ENCODE measurements at regions not wholly inside any gene's neighbourhood (a gene's known extent, or its start where the extent isn't known, plus 50 kb on each side); places are given as distances from the start of the nearest gene placed in this dataset.

GRCh38 chr20:23283096-23283850, 67.3 kb upstream of the NXT1 start:
- no peak for TF ChIP-seq SUZ12 (IDR thresholded peaks at IDR 0.05)
- no peak for TF ChIP-seq LEF1 (IDR thresholded peaks at IDR 0.05; ENCODE audit: borderline replicate concordance)
- TF ChIP-seq PKNOX1 (IDR thresholded peaks at IDR 0.05) = no peak
- TF ChIP-seq L3MBTL2 (conservative IDR thresholded peaks at IDR 0.05) = no peak
- no peak for TF ChIP-seq ARNT (IDR thresholded peaks at IDR 0.05)
- no peak for TF ChIP-seq FOXK2 (IDR thresholded peaks at IDR 0.05)
- no peak for TF ChIP-seq NFRKB (IDR thresholded peaks at IDR 0.05)
- TF ChIP-seq ELF4 (IDR thresholded peaks at IDR 0.05) = no peak
- no peak for TF ChIP-seq BHLHE40 (IDR thresholded peaks at IDR 0.05; ENCODE audit: borderline replicate concordance)
- TF ChIP-seq FOXA1 (IDR thresholded peaks at IDR 0.05) = no peak
- TF ChIP-seq FOXM1 (IDR thresholded peaks at IDR 0.05; ENCODE audit: borderline replicate concordance) = no peak
- no peak for TF ChIP-seq HDGF (IDR thresholded peaks at IDR 0.05; ENCODE audit: borderline replicate concordance)
- TF ChIP-seq CTBP1 (IDR thresholded peaks at IDR 0.05; ENCODE audit: borderline replicate concordance) = no peak
- TF ChIP-seq SP1 (IDR thresholded peaks at IDR 0.05) = no peak
- TF ChIP-seq ZNF384 (IDR thresholded peaks at IDR 0.05) = no peak
- no peak for TF ChIP-seq TARDBP (IDR thresholded peaks at IDR 0.05)
- ChIA-PET POLR2A (no interaction called here), CTCF (no interaction called here)
- DNase-seq (ENCODE audit: extremely low spot score) = no peak

GRCh38 chr20:23282546-23282945, 68.0 kb upstream of the NXT1 start:
- CTCF ChIA-PET = interaction anchor here (0.6 kb wide), 1 partner anchor 67 kb away, joined by 3 read pairs; no protein-coding TSS in a partner anchor
- no peak for TF ChIP-seq FOXM1 (IDR thresholded peaks at IDR 0.05; ENCODE audit: borderline replicate concordance)
- TF ChIP-seq SUZ12 (IDR thresholded peaks at IDR 0.05) = no peak
- no peak for TF ChIP-seq L3MBTL2 (conservative IDR thresholded peaks at IDR 0.05)
- TF ChIP-seq HDGF (IDR thresholded peaks at IDR 0.05; ENCODE audit: borderline replicate concordance) = no peak
- TF ChIP-seq FOXK2 (IDR thresholded peaks at IDR 0.05) = no peak
- TF ChIP-seq ZNF384 (IDR thresholded peaks at IDR 0.05) = no peak
- TF ChIP-seq CTBP1 (IDR thresholded peaks at IDR 0.05; ENCODE audit: borderline replicate concordance) = no peak
- no peak for DNase-seq (ENCODE audit: extremely low spot score)
- POLR2A ChIA-PET = no interaction called here

GRCh38 chr20:23282111-23282510, 68.5 kb upstream of the NXT1 start:
- ChIA-PET CTCF (interaction anchor here (0.6 kb wide), 1 partner anchor 68 kb away, joined by 3 read pairs; no protein-coding TSS in a partner anchor), POLR2A (no interaction called here)
- no peak for DNase-seq (ENCODE audit: extremely low spot score)
- TF ChIP-seq TARDBP (IDR thresholded peaks at IDR 0.05) = no peak
- TF ChIP-seq LEF1 (IDR thresholded peaks at IDR 0.05; ENCODE audit: borderline replicate concordance) = no peak
- TF ChIP-seq ZNF384 (IDR thresholded peaks at IDR 0.05) = no peak
- no peak for TF ChIP-seq SUZ12 (IDR thresholded peaks at IDR 0.05)
- no peak for TF ChIP-seq FOXM1 (IDR thresholded peaks at IDR 0.05; ENCODE audit: borderline replicate concordance)
- no peak for TF ChIP-seq FOXK2 (IDR thresholded peaks at IDR 0.05)
- no peak for TF ChIP-seq SP1 (IDR thresholded peaks at IDR 0.05)
- no peak for TF ChIP-seq ARNT (IDR thresholded peaks at IDR 0.05)
- no peak for TF ChIP-seq ELF4 (IDR thresholded peaks at IDR 0.05)
- TF ChIP-seq L3MBTL2 (conservative IDR thresholded peaks at IDR 0.05) = no peak
- no peak for TF ChIP-seq NFRKB (IDR thresholded peaks at IDR 0.05)
- TF ChIP-seq PKNOX1 (IDR thresholded peaks at IDR 0.05) = no peak
- no peak for TF ChIP-seq BHLHE40 (IDR thresholded peaks at IDR 0.05; ENCODE audit: borderline replicate concordance)
- no peak for TF ChIP-seq HDGF (IDR thresholded peaks at IDR 0.05; ENCODE audit: borderline replicate concordance)
- TF ChIP-seq FOXA1 (IDR thresholded peaks at IDR 0.05) = no peak
- TF ChIP-seq CTBP1 (IDR thresholded peaks at IDR 0.05; ENCODE audit: borderline replicate concordance) = no peak

- no peak for DNase-seq (ENCODE audit: extremely low spot score)
- TF ChIP-seq LEF1 (IDR thresholded peaks at IDR 0.05; ENCODE audit: borderline replicate concordance) (no peak), ARNT (IDR thresholded peaks at IDR 0.05) (no peak), FOXA1 (IDR thresholded peaks at IDR 0.05) (no peak), ZNF384 (IDR thresholded peaks at IDR 0.05) (no peak), TARDBP (IDR thresholded peaks at IDR 0.05) (no peak), PKNOX1 (IDR thresholded peaks at IDR 0.05) (no peak), CTBP1 (IDR thresholded peaks at IDR 0.05; ENCODE audit: borderline replicate concordance) (no peak), SP1 (IDR thresholded peaks at IDR 0.05) (no peak), L3MBTL2 (conservative IDR thresholded peaks at IDR 0.05) (no peak), FOXK2 (IDR thresholded peaks at IDR 0.05) (no peak), ELF4 (IDR thresholded peaks at IDR 0.05) (no peak), FOXM1 (IDR thresholded peaks at IDR 0.05; ENCODE audit: borderline replicate concordance) (no peak), HDGF (IDR thresholded peaks at IDR 0.05; ENCODE audit: borderline replicate concordance) (no peak), BHLHE40 (IDR thresholded peaks at IDR 0.05; ENCODE audit: borderline replicate concordance) (no peak), SUZ12 (IDR thresholded peaks at IDR 0.05) (no peak), NFRKB (IDR thresholded peaks at IDR 0.05) (no peak)
- CTCF ChIA-PET = no interaction called here
- POLR2A ChIA-PET = no interaction called here
Measured at GRCh38 chr20:23279836-23280235, 70.8 kb upstream of the NXT1 start.

- DNase-seq (ENCODE audit: extremely low spot score) = no peak
- POLR2A ChIA-PET = no interaction called here
- CTCF ChIA-PET = no interaction called here
- TF ChIP-seq HDGF (IDR thresholded peaks at IDR 0.05; ENCODE audit: borderline replicate concordance) (no peak), NFRKB (IDR thresholded peaks at IDR 0.05) (no peak), CTBP1 (IDR thresholded peaks at IDR 0.05; ENCODE audit: borderline replicate concordance) (no peak)
Measured at GRCh38 chr20:23278172-23278571, 72.4 kb upstream of the NXT1 start.

GRCh38 chr20:23277316-23277715, 73.3 kb upstream of the NXT1 start:
- TF ChIP-seq ZNF384 (IDR thresholded peaks at IDR 0.05) (no peak), PKNOX1 (IDR thresholded peaks at IDR 0.05) (no peak), SP1 (IDR thresholded peaks at IDR 0.05) (no peak), L3MBTL2 (conservative IDR thresholded peaks at IDR 0.05) (no peak), ARNT (IDR thresholded peaks at IDR 0.05) (no peak), TARDBP (IDR thresholded peaks at IDR 0.05) (no peak), FOXA1 (IDR thresholded peaks at IDR 0.05) (no peak), SUZ12 (IDR thresholded peaks at IDR 0.05) (no peak), FOXM1 (IDR thresholded peaks at IDR 0.05; ENCODE audit: borderline replicate concordance) (no peak)
- no peak for DNase-seq (ENCODE audit: extremely low spot score)
- ChIA-PET POLR2A (no interaction called here), CTCF (no interaction called here)

All from HEK293T (cell line).